Right renal cortex interstitium (tissue), 3 donors: ENCODE measurements at regions not wholly inside any gene's neighbourhood (a gene's known extent, or its start where the extent isn't known, plus 50 kb on each side); places are given as distances from the start of the nearest gene placed in this dataset.

Experiments used
- DNase-seq, 3 donors: peaks; one replicate each; pipeline ENCODE4 v3.0.0-alpha.2; 2013; ENCODE audit warnings: low read depth in 3 of 3, low spot score in 2 of 3

GRCh38 chr4:125155251-125155650 is 159.5 kb upstream of the FAT4 start:
- no peak for DNase-seq

GRCh38 chr4:125140966-125141495 is 173.7 kb upstream of the FAT4 start:
- no peak for DNase-seq

- DNase-seq = no peak
Observed at GRCh38 chr4:125135652-125136051, 179.1 kb upstream of the FAT4 start.

GRCh38 chr4:125132729-125133128 is 182.0 kb upstream of the FAT4 start:
- DNase-seq = no peak

- no peak for DNase-seq
Observed at GRCh38 chr4:125131891-125132680, 182.7 kb upstream of the FAT4 start.

- no peak for DNase-seq
Observed at GRCh38 chr4:125125276-125125675, 189.5 kb upstream of the FAT4 start.

- no peak for DNase-seq
Observed at GRCh38 chr4:125123570-125124109, 191.1 kb upstream of the FAT4 start.

- DNase-seq = no peak
Observed at GRCh38 chr4:125121581-125121980, 193.2 kb upstream of the FAT4 start.

GRCh38 chr4:125116431-125116830 is 198.3 kb upstream of the FAT4 start:
- no peak for DNase-seq

- DNase-seq = no peak
Observed at GRCh38 chr4:125115941-125116340, 198.8 kb upstream of the FAT4 start.

GRCh38 chr4:125115476-125115875 is 199.3 kb upstream of the FAT4 start:
- no peak for DNase-seq

- DNase-seq = no peak
Observed at GRCh38 chr4:125112536-125112935, 202.2 kb upstream of the FAT4 start.

GRCh38 chr4:125111323-125111722 is 203.4 kb upstream of the FAT4 start:
- no peak for DNase-seq

GRCh38 chr4:125105561-125105960 is 209.2 kb upstream of the FAT4 start:
- DNase-seq = no peak

GRCh38 chr4:125104616-125105015 is 210.1 kb upstream of the FAT4 start:
- DNase-seq = no peak

GRCh38 chr4:125101719-125102118 is 213.0 kb upstream of the FAT4 start:
- no peak for DNase-seq

- no peak for DNase-seq
Observed at GRCh38 chr4:125097729-125098128, 217.0 kb upstream of the FAT4 start.

- DNase-seq = no peak
Observed at GRCh38 chr4:125096662-125097061, 218.1 kb upstream of the FAT4 start.

- DNase-seq = no peak
Observed at GRCh38 chr4:125091541-125091940, 223.2 kb upstream of the FAT4 start.

- DNase-seq = peak in 1 of 3 donors; percentile 13
Observed at GRCh38 chr4:125091101-125091500, 223.7 kb upstream of the FAT4 start.

GRCh38 chr4:125084608-125085007 is 230.1 kb upstream of the FAT4 start:
- no peak for DNase-seq

- DNase-seq = no peak
Observed at GRCh38 chr4:125082729-125083417, 231.9 kb upstream of the FAT4 start.
